ENCODE measurements at regions not wholly inside any gene's neighbourhood (a gene's known extent, or its start where the extent isn't known, plus 50 kb on each side); places are given as distances from the start of the nearest gene placed in this dataset.

- Histone ChIP-seq H3K27ac (ENCODE audit: low read depth in 1 of 2, low read length in 2 of 2) (no peak overlapping the region), H3K9ac (ENCODE audit: low read depth in 1 of 2, low read length in 2 of 2) (no peak overlapping the region), H3K36me3 (ENCODE audit: control insufficient read depth in 4 of 4, insufficient read depth in 3 of 4, low read depth in 1 of 4, low read length in 3 of 4) (no peaks in the 10 kb centered on the region), H3K4me3 (ENCODE audit: low read depth in 1 of 3, low read length in 3 of 3) (no peak overlapping the region), H3K4me1 (ENCODE audit: control insufficient read depth in 4 of 4, insufficient read depth in 4 of 4, low read length in 3 of 4) (no peaks in the 10 kb centered on the region), H3K27me3 (ENCODE audit: control insufficient read depth in 4 of 4, insufficient read depth in 4 of 4, low read length in 3 of 4) (no peaks in the 10 kb centered on the region), H3K9me3 (ENCODE audit: control insufficient read depth in 4 of 4, low read length in 3 of 4) (peaks cover 0 to 1% (median 0%) of the 10 kb centered on the region in 4 donors)
- TF ChIP-seq CTCF (IDR thresholded peaks at IDR 0.05; ENCODE audit: low read depth, low read length, missing input control) (no peak), ATF3 (IDR thresholded peaks at IDR 0.05) (no peak), YY1 (IDR thresholded peaks at IDR 0.05) (no peak), RAD21 (IDR thresholded peaks at IDR 0.05) (no peak), NR2F2 (IDR thresholded peaks at IDR 0.05) (no peak), HNF4G (IDR thresholded peaks at IDR 0.05) (no peak), MAX (IDR thresholded peaks at IDR 0.05) (no peak), ZBTB33 (IDR thresholded peaks at IDR 0.05) (no peak), TAF1 (conservative IDR thresholded peaks at IDR 0.05) (no peak), JUND (IDR thresholded peaks at IDR 0.05) (no peak), RXRA (IDR thresholded peaks at IDR 0.05) (no peak), GABPA (IDR thresholded peaks at IDR 0.05 in 1 of 2, conservative IDR thresholded peaks at IDR 0.05 in 1 of 2) (no peak), EGR1 (IDR thresholded peaks at IDR 0.05; ENCODE audit: low read depth in 2 of 2) (no peak), SP1 (IDR thresholded peaks at IDR 0.05) (no peak), FOXA2 (IDR thresholded peaks at IDR 0.05) (no peak), REST (IDR thresholded peaks at IDR 0.05) (no peak), FOXA1 (IDR thresholded peaks at IDR 0.05) (no peak), HNF4A (conservative IDR thresholded peaks at IDR 0.05) (no peak)
- no peak for DNase-seq (ENCODE audit: low spot score)
- 76% methylated on average over 1 of the region's 1 CpG for WGBS
These were observed 304.5 kb upstream of the SATB1 start for GRCh38 chr3:18729671-18730070.

Data from liver (tissue), 8 donors.